AG20443 (cell line): ENCODE measurements at regions not wholly inside any gene's neighbourhood (a gene's known extent, or its start where the extent isn't known, plus 50 kb on each side); places are given as distances from the start of the nearest gene placed in this dataset.
"Not testable (repeated sequence)": the region's sequence is repeated elsewhere in the genome, so short reads cannot be mapped to it uniquely, and the experiment has no call there.

Source experiments
- DNase-seq: peaks from one replicate; pipeline ENCODE4 v3.0.0; 2012; ENCODE audit warnings: low spot score, mixed read lengths

GRCh38 chr7:89772276-89772675 lies 382.0 kb upstream of the STEAP1 start:
- DNase-seq = no peak

- DNase-seq = no peak
Observed at GRCh38 chr7:89773611-89774010, 380.7 kb upstream of the STEAP1 start.

GRCh38 chr7:89775459-89775858 lies 378.8 kb upstream of the STEAP1 start:
- DNase-seq = no peak

- no peak for DNase-seq
Observed at GRCh38 chr7:89776980-89777379, 377.3 kb upstream of the STEAP1 start.

- no peak for DNase-seq
Observed at GRCh38 chr7:89777499-89777898, 376.8 kb upstream of the STEAP1 start.

GRCh38 chr7:89780291-89780690 lies 374.0 kb upstream of the STEAP1 start:
- DNase-seq = no peak

- DNase-seq = no peak
Observed at GRCh38 chr7:89796481-89796880, 357.8 kb upstream of the STEAP1 start.

- no peak for DNase-seq
Observed at GRCh38 chr7:89797965-89798598, 356.2 kb upstream of the STEAP1 start.

- no peak for DNase-seq
Observed at GRCh38 chr7:89798599-89798996, 355.7 kb upstream of the STEAP1 start.

GRCh38 chr7:89800761-89801160 lies 353.5 kb upstream of the STEAP1 start:
- DNase-seq = no peak

GRCh38 chr7:89809291-89809690 lies 345.0 kb upstream of the STEAP1 start:
- no peak for DNase-seq

GRCh38 chr7:89813081-89813480 lies 341.2 kb upstream of the STEAP1 start:
- no peak for DNase-seq

- DNase-seq = no peak
Observed at GRCh38 chr7:89826121-89826520, 328.1 kb upstream of the STEAP1 start.

GRCh38 chr7:89826557-89826956 lies 327.7 kb upstream of the STEAP1 start:
- DNase-seq = no peak

- DNase-seq = peak; percentile 10
Observed at GRCh38 chr7:89837515-89837914, 316.8 kb upstream of the STEAP1 start.

- no peak for DNase-seq
Observed at GRCh38 chr7:89839329-89839728, 314.9 kb upstream of the STEAP1 start.

- no peak for DNase-seq
Observed at GRCh38 chr7:89845952-89846351, 308.3 kb upstream of the STEAP1 start.

GRCh38 chr7:89849052-89849451 lies 305.2 kb upstream of the STEAP1 start:
- no peak for DNase-seq

GRCh38 chr7:89857053-89857452 lies 297.2 kb upstream of the STEAP1 start:
- not testable (repeated sequence) for DNase-seq

- no peak for DNase-seq
Observed at GRCh38 chr7:89857767-89858166, 296.5 kb upstream of the STEAP1 start.

GRCh38 chr7:89887489-89887888 lies 266.8 kb upstream of the STEAP1 start:
- DNase-seq = no peak

- DNase-seq = no peak
Observed at GRCh38 chr7:89908736-89909135, 245.5 kb upstream of the STEAP1 start.

- no peak for DNase-seq
Observed at GRCh38 chr7:89914711-89915110, 239.6 kb upstream of the STEAP1 start.

GRCh38 chr7:89926194-89926593 lies 228.1 kb upstream of the STEAP1 start:
- DNase-seq = no peak

GRCh38 chr7:89926701-89927100 lies 227.6 kb upstream of the STEAP1 start:
- DNase-seq = no peak
